Ovary (tissue), 7 donors: ENCODE measurements at regions not wholly inside any gene's neighbourhood (a gene's known extent, or its start where the extent isn't known, plus 50 kb on each side); places are given as distances from the start of the nearest gene placed in this dataset.
"Not testable (repeated sequence)": the region's sequence is repeated elsewhere in the genome, so short reads cannot be mapped to it uniquely, and the experiment has no call there.

ENCODE experiments used
- DNase-seq, 5 donors: peaks; one replicate each; pipeline ENCODE4 v3.0.0-alpha.2; 2019 to 2020
- H3K27ac ChIP-seq, 2 donors: fragments of 200-600 bp; one replicate each; pipeline versions ENCODE4 v1.5.1 to v1.8.0; 2019 to 2022
- H3K27me3 ChIP-seq: fragments of 200-600 bp; one replicate; pipeline ENCODE4 v1.8.0; 2022
- H3K36me3 ChIP-seq: fragments of 200-600 bp; sonication (generic); one replicate; pipeline ENCODE4 v1.5.1; 2019
- H3K4me1 ChIP-seq: one replicate; pipeline ENCODE4 v1.8.1; 2013; ENCODE audit warnings: mild to moderate bottlenecking, moderate library complexity; ENCODE audit not compliant: insufficient read depth
- H3K4me3 ChIP-seq: fragments of 200-600 bp; sonication (generic); one replicate; pipeline ENCODE4 v1.5.1; 2017
- H3K9me3 ChIP-seq, 2 donors: fragments of 200-600 bp in 1 of 2; sonication (generic) in 1 of 2; one replicate each; pipeline versions ENCODE4 v1.5.1 to v1.8.1; 2013 to 2019; ENCODE audit warnings: mild to moderate bottlenecking in 1 of 2, moderate library complexity in 1 of 2
- CTCF ChIP-seq, 3 donors: fragments of 450-650 bp in 2 of 3; fragments of 200-600 bp in 1 of 3; IDR thresholded peaks; one replicate each; pipeline versions ENCODE4 v1.5.1 to v1.8.0; 2016 to 2022; ENCODE audit warnings: antibody characterized with exemption in 3 of 3, mild to moderate bottlenecking in 1 of 3
- EP300 ChIP-seq: sonication (generic); formaldehyde crosslinking; IDR thresholded peaks from one replicate; pipeline ENCODE4 v1.6.1; 2017; ENCODE audit warnings: antibody characterized with exemption
- POLR2A ChIP-seq: fragments of 450-650 bp; IDR thresholded peaks from one replicate; pipeline ENCODE4 v1.6.1; 2017; ENCODE audit warnings: antibody characterized with exemption, mild to moderate bottlenecking, moderate library complexity
- WGBS, 3 donors: extraction: QIAGEN DNeasy Blood & Tissue Kit in 1 of 3; methylation state at CpG; one replicate each; pipeline versions ENCODE4 v1.1.5 to v1.1.7; 2013 to 2017; 5-methylcytosine and 5-hydroxymethylcytosine counted together
- intact Hi-C, 4 donors: fragments of 100-400 bp; cut with DNase I; formaldehyde crosslinking; loops; one replicate each; pipeline versions ENCODE4 v1.11.0 to v1.15.1; 2022 to 2023
- donor health status: DM: no; HTN: no; CAD: no; lungs with moderate emphysema.
- donor health status: DM: no; HTN: no; CAD: no.
- donor health status: Bipolar disorder and iron deficiency.
- donor health status: DM: no; HTN: no; CAD: no.
- donor health status: DM: yes; HTN: yes; CAD: no.

GRCh38 chr6:103344554-103345163 is 1515.1 kb downstream of the HACE1 start:
- no peaks in the 10 kb centered on the region for H3K27me3 ChIP-seq
- WGBS, 3 donors: 78 to 93% (median 88%) methylated on average over 2 of the region's 2 CpGs
- no peaks in the 10 kb centered on the region for H3K36me3 ChIP-seq
- DNase-seq: no peak
- intact Hi-C loops: no loop called here
- H3K4me1 ChIP-seq: no peaks in the 10 kb centered on the region
- TF ChIP-seq POLR2A (no peak), CTCF (IDR thresholded peaks at IDR 0.05) (no peak), EP300 (no peak)
- H3K9me3 ChIP-seq: no peaks in the 10 kb centered on the region
- H3K4me3 ChIP-seq: no peak overlapping the region
- H3K27ac ChIP-seq: no peak overlapping the region

GRCh38 chr6:103335412-103335811 is 1524.3 kb downstream of the HACE1 start:
- Histone ChIP-seq H3K27me3 (no peaks in the 10 kb centered on the region), H3K9me3 (no peaks in the 10 kb centered on the region), H3K27ac (no peak overlapping the region), H3K36me3 (no peaks in the 10 kb centered on the region), H3K4me3 (no peak overlapping the region), H3K4me1 (no peaks in the 10 kb centered on the region)
- DNase-seq: no peak
- WGBS, 3 donors: 82 to 88% (median 83%) methylated on average over 2 of the region's 2 CpGs
- no peak for TF ChIP-seq CTCF (IDR thresholded peaks at IDR 0.05)
- no peak for TF ChIP-seq POLR2A
- no peak for TF ChIP-seq EP300
- intact Hi-C loops: no loop called here

- TF ChIP-seq POLR2A (no peak), EP300 (no peak), CTCF (IDR thresholded peaks at IDR 0.05) (no peak)
- WGBS, 3 donors: 38 to 39% (median 38%) methylated on average over 4 of the region's 4 CpGs
- H3K27me3 ChIP-seq: no peaks in the 10 kb centered on the region
- DNase-seq: no peak
- H3K27ac ChIP-seq: no peak overlapping the region
- H3K4me3 ChIP-seq: no peak overlapping the region
- no peaks in the 10 kb centered on the region for H3K36me3 ChIP-seq
- intact Hi-C loops: no loop called here
- no peaks in the 10 kb centered on the region for H3K4me1 ChIP-seq
- H3K9me3 ChIP-seq: no peaks in the 10 kb centered on the region
These were observed 1532.7 kb downstream of the HACE1 start for GRCh38 chr6:103326760-103327757.

- intact Hi-C loops: no loop called here
- Histone ChIP-seq H3K27ac (no peak overlapping the region), H3K36me3 (no peaks in the 10 kb centered on the region), H3K9me3 (no peaks in the 10 kb centered on the region), H3K4me3 (no peak overlapping the region), H3K27me3 (no peaks in the 10 kb centered on the region), H3K4me1 (no peaks in the 10 kb centered on the region)
- no peak for TF ChIP-seq EP300
- no peak for TF ChIP-seq CTCF (IDR thresholded peaks at IDR 0.05)
- TF ChIP-seq POLR2A: no peak
- DNase-seq: no peak
These were observed 1546.3 kb downstream of the HACE1 start for GRCh38 chr6:103313432-103313831.

GRCh38 chr6:103294376-103294775 is 1565.3 kb downstream of the HACE1 start:
- intact Hi-C loops, H3K27me3 ChIP-seq, H3K4me3 ChIP-seq, H3K4me1 ChIP-seq, H3K36me3 ChIP-seq, DNase-seq, H3K27ac ChIP-seq, H3K9me3 ChIP-seq: not testable (repeated sequence)
- WGBS, 3 donors: 95% methylated on average over 35 of the region's 35 CpGs; no CpG with 5 or more reads in 2 of the 3 donors
